Breast epithelium (tissue), 3 donors: ENCODE measurements at regions not wholly inside any gene's neighbourhood (a gene's known extent, or its start where the extent isn't known, plus 50 kb on each side); places are given as distances from the start of the nearest gene placed in this dataset.

Source experiments
- CTCF ChIP-seq, 3 donors: fragments of 450-650 bp; IDR thresholded peaks; one replicate each; pipeline ENCODE4 v1.5.1; 2016 to 2017; ENCODE audit warnings: antibody characterized with exemption in 3 of 3, mild to moderate bottlenecking in 3 of 3, moderate library complexity in 3 of 3
- POLR2A ChIP-seq: fragments of 450-650 bp; IDR thresholded peaks from one replicate; pipeline ENCODE4 v1.6.1; 2016; ENCODE audit warnings: antibody characterized with exemption, mild to moderate bottlenecking, moderate library complexity

- TF ChIP-seq CTCF (IDR thresholded peaks at IDR 0.05), result no peak
- no peak for TF ChIP-seq POLR2A
Observed at GRCh38 chr5:74061292-74061691, 435.3 kb downstream of the ARHGEF28 start.
